Mucosa of stomach (tissue), 1 donor: ENCODE measurements at regions not wholly inside any gene's neighbourhood (a gene's known extent, or its start where the extent isn't known, plus 50 kb on each side); places are given as distances from the start of the nearest gene placed in this dataset.
"Not testable (repeated sequence)": the region's sequence is repeated elsewhere in the genome, so short reads cannot be mapped to it uniquely, and the experiment has no call there.

Experiments
- H3K27me3 ChIP-seq: one replicate; pipeline ENCODE4 v1.7.0; 2013; ENCODE audit warnings: mild to moderate bottlenecking, low read length; ENCODE audit not compliant: control insufficient read depth, insufficient read depth
- H3K36me3 ChIP-seq: one replicate; pipeline ENCODE4 v1.7.0; 2013; ENCODE audit warnings: low read length; ENCODE audit not compliant: control insufficient read depth, insufficient read depth
- H3K4me1 ChIP-seq: one replicate; pipeline ENCODE4 v1.7.0; 2013; ENCODE audit warnings: mild to moderate bottlenecking, low read length; ENCODE audit not compliant: control insufficient read depth, insufficient read depth
- H3K4me3 ChIP-seq: one replicate; pipeline ENCODE4 v1.7.0; 2013; ENCODE audit warnings: low read length
- H3K9ac ChIP-seq: one replicate; pipeline ENCODE4 v1.7.0; 2013; ENCODE audit warnings: mild to moderate bottlenecking, low read length, moderate library complexity
- H3K9me3 ChIP-seq: one replicate; pipeline ENCODE4 v1.7.0; 2013; ENCODE audit warnings: mild to moderate bottlenecking, low read length, moderate library complexity; ENCODE audit not compliant: control insufficient read depth
- donor health status: Pancreatic carcinoma.

DNA sequence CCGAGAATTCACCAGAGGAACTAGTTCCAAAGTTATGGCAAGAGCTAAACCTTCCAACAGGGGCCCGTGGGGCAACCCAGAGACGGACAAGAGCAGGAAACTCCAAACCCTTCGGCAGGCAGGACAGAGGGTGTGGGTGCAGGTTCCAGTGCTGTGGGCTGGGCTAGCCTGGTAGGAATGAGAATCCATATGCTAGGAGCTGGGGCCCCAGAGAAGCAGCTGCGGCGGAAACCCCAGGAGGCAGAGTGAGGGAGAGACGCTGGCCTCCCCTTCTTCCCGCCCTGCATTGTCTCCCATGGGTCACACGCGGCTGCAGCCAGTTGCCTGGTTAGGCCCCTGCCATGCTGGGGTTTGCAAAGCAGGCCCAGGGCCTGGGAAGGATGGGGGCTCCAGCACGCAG, 126.2 kb upstream of the ALDH3B2 start:
- not testable (repeated sequence) for H3K9ac ChIP-seq, H3K9me3 ChIP-seq, H3K36me3 ChIP-seq, H3K4me1 ChIP-seq, H3K4me3 ChIP-seq, H3K27me3 ChIP-seq

DNA sequence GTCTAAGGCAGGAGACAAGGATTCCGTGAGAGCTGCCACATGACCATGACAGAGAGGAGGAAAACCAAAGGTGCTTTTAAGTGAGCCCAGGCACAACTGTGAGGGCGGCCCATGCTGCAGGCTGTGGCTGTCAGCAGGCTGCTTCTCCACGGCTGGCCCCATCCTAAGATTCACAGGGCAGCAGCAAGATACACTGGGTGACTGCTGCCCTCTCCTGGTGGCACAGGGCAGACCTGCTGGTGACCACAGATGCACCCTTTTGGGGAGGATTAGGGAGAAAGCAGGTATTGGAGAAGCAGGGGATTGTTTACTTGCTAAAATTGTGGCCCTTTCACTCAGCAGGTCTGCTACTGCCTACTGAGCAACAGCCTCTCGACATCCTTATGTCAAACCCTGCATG, 125.4 kb upstream of the ALDH3B2 start:
- H3K4me3 ChIP-seq, H3K9ac ChIP-seq, H3K36me3 ChIP-seq, H3K9me3 ChIP-seq, H3K27me3 ChIP-seq, H3K4me1 ChIP-seq: not testable (repeated sequence)

DNA sequence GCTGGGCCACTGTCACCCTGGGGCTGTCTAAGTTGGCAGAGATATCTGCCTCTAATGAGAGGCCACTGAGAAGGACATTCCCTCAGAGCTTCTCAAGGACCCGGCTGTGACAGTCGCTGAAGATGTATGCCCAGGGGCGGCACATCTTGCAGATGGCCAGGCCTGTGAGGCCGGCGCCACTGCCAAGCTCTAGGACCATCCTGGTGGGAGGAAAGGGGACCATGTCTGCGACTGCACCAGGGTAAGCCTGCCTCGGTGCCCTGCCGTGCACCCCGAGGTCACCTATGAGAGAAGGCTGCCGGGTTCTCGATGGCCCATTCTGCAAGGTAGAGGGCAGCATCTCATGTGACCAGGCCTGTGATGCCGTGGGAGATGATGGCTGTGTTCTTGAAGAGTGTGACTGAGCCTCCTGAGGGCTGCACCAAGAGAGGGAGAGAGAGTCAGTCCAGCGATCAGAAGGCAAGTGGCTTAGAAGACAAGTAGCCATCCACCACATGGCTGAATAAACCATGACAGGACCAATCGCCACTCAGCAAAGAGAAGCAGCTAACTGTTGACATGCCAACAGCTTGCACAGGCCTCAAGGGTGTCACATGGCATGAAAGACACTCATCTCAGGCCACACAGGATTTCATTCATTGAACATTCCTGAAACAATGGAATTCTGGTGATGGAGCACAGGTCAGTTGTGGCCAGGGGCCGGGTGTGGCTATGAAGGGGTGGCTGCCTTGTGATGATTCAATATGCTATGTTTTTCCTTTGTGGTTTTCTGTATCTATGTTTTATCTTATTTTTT, 123.5 kb upstream of the ALDH3B2 start:
- not testable (repeated sequence) for H3K9ac ChIP-seq, H3K4me1 ChIP-seq, H3K27me3 ChIP-seq, H3K9me3 ChIP-seq, H3K4me3 ChIP-seq, H3K36me3 ChIP-seq

DNA sequence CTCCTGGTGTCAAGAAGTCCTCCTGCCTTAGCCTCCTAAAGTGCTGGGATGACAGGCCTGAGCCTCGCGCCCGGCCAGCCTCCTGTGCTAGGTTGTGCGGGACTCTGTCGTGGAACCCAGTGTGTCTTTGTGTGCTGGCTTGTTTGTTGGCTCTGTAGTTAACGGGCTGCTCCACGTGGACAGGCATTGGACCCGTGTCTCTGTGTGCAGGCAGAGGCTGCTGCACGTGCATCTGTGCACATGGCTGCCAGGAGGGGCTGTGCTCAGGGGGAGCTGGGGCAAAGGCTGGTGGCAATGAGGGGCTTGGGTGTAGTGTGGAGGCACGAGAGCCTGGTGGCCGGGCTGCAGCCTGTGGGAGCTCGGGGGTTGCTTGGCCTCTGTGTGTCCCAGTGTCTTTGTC, 121.3 kb upstream of the ALDH3B2 start:
- H3K27me3 ChIP-seq, result no peaks in the 10 kb centered on the region
- H3K4me1 ChIP-seq, result peaks cover 5% of the 10 kb centered on the region
- H3K9me3 ChIP-seq, result no peaks in the 10 kb centered on the region
- no peaks in the 10 kb centered on the region for H3K36me3 ChIP-seq
- H3K4me3 ChIP-seq, result no peak overlapping the region
- no peak overlapping the region for H3K9ac ChIP-seq

DNA sequence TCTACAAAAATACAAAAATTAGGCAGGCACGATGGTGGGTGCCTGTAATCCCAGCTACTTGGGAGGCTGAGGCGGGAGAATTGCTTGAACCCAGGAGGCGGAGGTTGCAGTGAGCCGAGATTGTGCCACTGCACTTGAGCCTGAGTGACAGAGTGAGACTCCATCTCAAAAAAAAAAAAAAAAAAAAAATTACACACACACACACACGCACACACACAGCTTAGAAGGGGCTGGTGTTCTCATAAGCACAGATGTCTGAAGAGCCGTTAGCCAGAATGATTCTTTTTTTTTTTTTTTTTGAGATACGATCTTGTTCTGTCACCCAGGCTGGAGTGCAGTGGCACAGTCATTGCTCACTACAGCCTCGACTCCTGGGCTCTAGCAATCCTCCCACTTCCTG, 119.3 kb upstream of the ALDH3B2 start:
- not testable (repeated sequence) for H3K36me3 ChIP-seq, H3K9me3 ChIP-seq, H3K27me3 ChIP-seq, H3K4me1 ChIP-seq, H3K9ac ChIP-seq, H3K4me3 ChIP-seq

DNA sequence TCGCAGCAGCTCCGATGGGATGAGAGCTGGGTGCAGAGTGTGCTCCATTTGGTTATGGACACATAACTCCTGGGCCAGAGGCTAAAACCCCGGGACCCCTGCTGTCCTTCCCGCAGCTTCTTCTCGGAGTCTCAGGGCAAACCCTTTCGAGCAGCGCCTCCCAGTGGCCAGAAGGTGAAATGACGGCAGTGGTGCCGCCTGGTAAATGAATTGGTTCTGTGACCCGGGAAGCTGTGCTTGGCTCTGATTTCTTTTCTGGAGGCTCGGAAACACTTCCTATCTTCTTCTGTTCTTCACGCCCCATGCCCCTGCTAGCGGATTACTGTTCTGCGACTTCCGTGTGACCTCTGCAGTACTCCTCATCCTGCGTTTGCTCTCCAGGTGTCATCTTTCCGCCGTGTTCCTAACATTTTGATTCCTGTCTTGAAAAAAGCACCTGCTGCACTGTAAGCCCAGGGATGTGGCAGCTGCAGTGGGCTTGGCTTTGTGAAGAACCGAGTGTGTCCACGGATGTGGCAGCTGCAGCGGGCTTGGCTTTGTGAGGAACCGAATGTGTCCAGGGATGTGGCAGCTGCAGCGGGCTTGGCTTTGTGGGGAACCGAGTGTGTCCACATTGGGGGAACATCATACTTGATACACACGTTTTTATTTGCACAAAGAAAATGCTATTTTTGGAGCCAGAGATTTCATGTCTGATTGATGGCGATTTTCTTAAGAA, 118.0 kb upstream of the ALDH3B2 start:
- not testable (repeated sequence) for H3K9me3 ChIP-seq, H3K27me3 ChIP-seq
- peaks cover 11% of the 10 kb centered on the region for H3K4me1 ChIP-seq

DNA sequence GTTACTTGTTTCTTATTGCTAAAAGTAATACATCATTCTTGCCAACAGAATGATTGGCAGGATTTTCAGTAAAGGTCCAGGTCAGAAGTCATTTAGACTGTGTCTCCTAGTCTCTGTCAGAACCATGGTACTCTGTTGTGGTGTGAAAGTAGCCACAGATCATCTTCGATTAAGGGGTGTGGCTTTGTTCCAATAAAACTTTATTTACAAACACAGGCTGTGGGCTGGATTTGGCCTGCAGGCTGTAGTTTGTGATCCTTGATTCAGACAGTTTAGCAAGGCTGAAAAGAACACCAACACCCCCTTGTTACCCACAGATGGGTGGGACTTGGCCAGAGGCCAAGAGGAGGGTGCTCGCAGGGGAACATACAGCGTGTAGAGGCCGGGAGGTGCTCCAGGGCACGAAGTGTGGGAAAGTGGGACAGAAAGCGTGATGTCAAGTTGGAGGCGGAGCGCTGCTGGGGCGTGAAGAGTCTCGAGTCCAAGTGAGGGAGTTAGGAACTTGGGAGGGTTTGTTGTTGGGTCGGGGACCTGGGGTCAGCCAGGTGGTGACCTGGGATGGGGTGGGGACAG, 117.3 kb upstream of the ALDH3B2 start:
- H3K27me3 ChIP-seq, H3K4me3 ChIP-seq, H3K9me3 ChIP-seq, H3K9ac ChIP-seq, H3K36me3 ChIP-seq: not testable (repeated sequence)
- peaks cover 11% of the 10 kb centered on the region for H3K4me1 ChIP-seq

More for the DNA sequence above, 118.0 kb upstream of the ALDH3B2 start:
- not testable (repeated sequence) for H3K4me3 ChIP-seq, H3K9ac ChIP-seq, H3K36me3 ChIP-seq

DNA sequence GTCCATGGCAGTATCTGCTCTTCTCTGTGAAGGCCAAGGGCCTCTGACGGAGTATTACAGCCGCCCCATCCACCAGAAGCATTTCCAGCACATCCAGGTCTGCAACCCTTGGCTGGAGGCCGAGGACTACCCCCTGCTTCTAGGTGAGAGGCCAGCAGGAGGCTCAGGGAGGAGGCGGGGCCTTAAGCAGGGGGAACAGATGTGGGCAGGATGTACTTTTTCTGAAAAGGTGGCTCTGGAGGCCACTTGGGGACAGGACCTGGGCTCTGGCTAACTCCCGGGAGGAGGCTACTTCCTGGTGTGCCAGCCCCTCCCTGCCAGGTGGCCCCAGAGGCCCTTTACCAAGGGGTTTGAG, 113.9 kb upstream of the ALDH3B2 start:
- H3K9ac ChIP-seq, H3K36me3 ChIP-seq, H3K9me3 ChIP-seq, H3K4me3 ChIP-seq, H3K27me3 ChIP-seq: not testable (repeated sequence)
- H3K4me1 ChIP-seq, result peaks cover 15% of the 10 kb centered on the region

DNA sequence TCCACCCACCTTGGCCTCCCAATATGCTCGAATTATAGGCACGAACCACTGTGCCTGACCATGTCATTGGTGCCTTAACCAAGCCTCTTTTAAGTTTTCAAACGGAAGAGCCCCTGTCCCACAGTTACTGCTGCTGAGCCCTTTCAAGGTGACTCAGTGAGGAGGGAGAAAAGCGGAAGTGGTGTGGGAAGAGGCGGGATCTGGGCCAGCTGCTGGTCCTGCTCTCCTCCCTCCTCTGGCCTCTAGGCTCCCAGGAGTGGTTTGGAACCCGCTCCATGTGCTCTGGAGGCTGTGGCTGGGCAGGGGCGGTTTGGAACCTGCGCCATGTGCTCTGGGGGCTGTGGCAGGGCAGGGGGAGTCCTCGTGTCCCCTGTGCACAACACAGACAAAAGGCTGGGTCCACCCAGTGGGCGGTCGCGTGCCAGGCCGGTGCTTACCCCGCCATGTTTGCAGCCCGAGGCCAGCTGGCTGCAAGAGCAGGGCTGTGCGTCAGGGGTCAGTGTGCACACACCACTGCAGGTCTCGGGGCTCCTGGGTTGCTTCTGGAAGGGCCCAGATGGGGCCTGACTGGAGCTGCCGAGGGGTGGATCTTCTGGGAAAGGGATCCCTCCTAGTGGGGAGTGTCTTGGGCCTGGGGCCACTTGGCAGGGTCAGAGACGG, 113.4 kb upstream of the ALDH3B2 start:
- not testable (repeated sequence) for H3K27me3 ChIP-seq, H3K4me3 ChIP-seq, H3K9me3 ChIP-seq, H3K36me3 ChIP-seq, H3K9ac ChIP-seq
- H3K4me1 ChIP-seq, result peaks cover 15% of the 10 kb centered on the region

DNA sequence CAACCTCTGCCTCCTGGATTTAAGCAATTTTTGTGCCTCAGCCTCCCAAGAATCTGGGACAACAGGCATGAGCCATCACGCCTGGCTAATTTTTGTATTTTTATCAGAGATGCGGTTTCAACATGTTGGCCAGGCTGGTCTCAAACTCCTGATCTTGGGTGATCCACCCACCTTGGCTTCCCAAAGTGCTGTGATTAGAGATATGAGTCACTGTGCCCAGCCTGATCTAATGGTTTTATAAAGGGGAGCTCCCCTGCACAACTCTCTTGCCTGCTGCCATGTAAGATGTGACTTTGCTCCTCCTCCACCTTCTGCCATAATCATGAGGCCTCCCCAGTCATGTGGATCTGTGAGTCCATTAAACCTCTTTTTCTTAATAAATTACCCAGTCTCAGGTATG, 107.5 kb upstream of the ALDH3B2 start:
- not testable (repeated sequence) for H3K4me1 ChIP-seq, H3K4me3 ChIP-seq, H3K9ac ChIP-seq, H3K36me3 ChIP-seq, H3K9me3 ChIP-seq, H3K27me3 ChIP-seq

DNA sequence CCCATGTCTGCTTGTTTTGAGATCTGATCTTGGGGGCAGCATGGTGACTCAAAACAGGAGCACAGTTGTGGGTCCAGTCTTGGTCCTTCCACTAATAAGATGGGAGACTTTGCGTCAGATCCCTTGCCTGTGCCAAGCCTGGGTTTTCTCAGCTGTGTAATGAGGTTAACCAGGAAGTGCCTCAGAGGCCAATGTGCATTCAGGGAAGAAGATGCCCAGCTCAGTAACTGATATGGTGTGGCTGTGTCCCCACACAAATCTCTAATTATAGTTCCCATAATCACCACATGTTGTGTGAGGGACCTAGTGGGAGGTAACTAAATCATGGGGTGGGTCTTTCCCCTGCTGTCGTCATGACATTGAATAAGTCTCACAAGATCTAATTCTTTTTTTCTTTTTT, 107.1 kb upstream of the ALDH3B2 start:
- H3K4me3 ChIP-seq, H3K9me3 ChIP-seq, H3K36me3 ChIP-seq, H3K9ac ChIP-seq, H3K27me3 ChIP-seq, H3K4me1 ChIP-seq: not testable (repeated sequence)

DNA sequence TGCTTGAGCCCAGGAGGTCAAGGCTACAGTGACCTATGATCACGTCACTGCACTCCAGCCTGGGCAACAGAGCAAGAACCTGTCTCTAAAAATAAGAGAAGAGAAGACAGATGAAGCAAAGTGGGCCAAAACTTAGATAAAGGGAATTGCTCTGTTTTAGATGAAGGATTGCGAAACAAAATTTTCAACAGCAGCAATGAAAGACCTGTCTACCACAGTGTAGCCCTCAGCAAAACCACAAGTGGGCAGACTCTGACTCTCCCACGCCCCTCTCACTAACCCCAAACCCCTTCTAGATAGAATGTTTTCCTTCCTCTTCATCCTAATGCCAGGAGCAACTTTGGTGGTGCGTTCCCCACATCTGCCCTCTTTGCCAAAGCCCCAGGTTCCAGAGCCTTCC, 105.6 kb upstream of the ALDH3B2 start:
- Histone ChIP-seq H3K27me3 (no peaks in the 10 kb centered on the region), H3K36me3 (no peaks in the 10 kb centered on the region), H3K9ac (no peak overlapping the region), H3K4me1 (peaks cover 6% of the 10 kb centered on the region), H3K9me3 (no peaks in the 10 kb centered on the region), H3K4me3 (no peak overlapping the region)
